ENCODE measurements at regions not wholly inside any gene's neighbourhood (a gene's known extent, or its start where the extent isn't known, plus 50 kb on each side); places are given as distances from the start of the nearest gene placed in this dataset.

- Histone ChIP-seq H3K9ac (ENCODE audit: control insufficient read depth, extremely low read depth, insufficient read depth, low read length) (no peak overlapping the region), H3K9me1 (ENCODE audit: control insufficient read depth, extremely low read depth, insufficient read depth, low read length) (no peaks in the 10 kb centered on the region), H3K36me3 (ENCODE audit: control insufficient read depth in 2 of 2, extremely low read depth in 1 of 2, insufficient read depth in 2 of 2, low read length in 2 of 2) (no peaks in the 10 kb centered on the region), H3K4me2 (ENCODE audit: control insufficient read depth, extremely low read depth, insufficient read depth, low read depth, low read length) (no peak overlapping the region), H2AFZ (ENCODE audit: control insufficient read depth, low read length) (no peak overlapping the region), H4K20me1 (ENCODE audit: control insufficient read depth, extremely low read depth, insufficient read depth, low read length) (no peaks in the 10 kb centered on the region), H3K4me3 (ENCODE audit: control insufficient read depth in 2 of 3, extremely low read depth in 1 of 3, insufficient read depth in 2 of 3, low read depth in 1 of 3, low read length in 3 of 3) (no peak overlapping the region), H3K4me1 (ENCODE audit: control insufficient read depth, extremely low read depth, insufficient read depth, low read length) (no peaks in the 10 kb centered on the region), H3K9me3 (ENCODE audit: control insufficient read depth, low read depth, low read length) (no peaks in the 10 kb centered on the region), H3K79me2 (ENCODE audit: control insufficient read depth, insufficient read depth, low read length) (no peaks in the 10 kb centered on the region), H3K27ac (ENCODE audit: control insufficient read depth, insufficient read depth, low read length) (no peak overlapping the region), H3K27me3 (ENCODE audit: control insufficient read depth, extremely low read depth, insufficient read depth, low read length) (no peaks in the 10 kb centered on the region)
- dilution Hi-C loops (cut with MboI; ENCODE audit: extremely low pct_ligation_motif_present, low sequenced_read_pairs), result no loop called here
- TF ChIP-seq, protein P1, sequence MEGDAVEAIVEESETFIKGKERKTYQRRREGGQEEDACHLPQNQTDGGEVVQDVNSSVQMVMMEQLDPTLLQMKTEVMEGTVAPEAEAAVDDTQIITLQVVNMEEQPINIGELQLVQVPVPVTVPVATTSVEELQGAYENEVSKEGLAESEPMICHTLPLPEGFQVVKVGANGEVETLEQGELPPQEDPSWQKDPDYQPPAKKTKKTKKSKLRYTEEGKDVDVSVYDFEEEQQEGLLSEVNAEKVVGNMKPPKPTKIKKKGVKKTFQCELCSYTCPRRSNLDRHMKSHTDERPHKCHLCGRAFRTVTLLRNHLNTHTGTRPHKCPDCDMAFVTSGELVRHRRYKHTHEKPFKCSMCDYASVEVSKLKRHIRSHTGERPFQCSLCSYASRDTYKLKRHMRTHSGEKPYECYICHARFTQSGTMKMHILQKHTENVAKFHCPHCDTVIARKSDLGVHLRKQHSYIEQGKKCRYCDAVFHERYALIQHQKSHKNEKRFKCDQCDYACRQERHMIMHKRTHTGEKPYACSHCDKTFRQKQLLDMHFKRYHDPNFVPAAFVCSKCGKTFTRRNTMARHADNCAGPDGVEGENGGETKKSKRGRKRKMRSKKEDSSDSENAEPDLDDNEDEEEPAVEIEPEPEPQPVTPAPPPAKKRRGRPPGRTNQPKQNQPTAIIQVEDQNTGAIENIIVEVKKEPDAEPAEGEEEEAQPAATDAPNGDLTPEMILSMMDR (optimal IDR thresholded peaks at IDR 0.05 in 1 of 3, IDR thresholded peaks at IDR 0.05 in 1 of 3, conservative IDR thresholded peaks at IDR 0.05 in 1 of 3; ENCODE audit: extremely low read depth in 1 of 3, insufficient read depth in 2 of 3, low read length in 3 of 3), result no peak
- TF ChIP-seq EZH2 (IDR thresholded peaks at IDR 0.05; ENCODE audit: low read length), result no peak
- DNase-seq (ENCODE audit: low read depth, low spot score), result no peak
- FAIRE-seq, result no peak
These were observed 247.4 kb downstream of the CYLC2 start for GRCh38 chr9:103242486-103242885.

- Histone ChIP-seq H3K9me3 (ENCODE audit: control insufficient read depth, low read depth, low read length) (no peaks in the 10 kb centered on the region), H3K27ac (ENCODE audit: control insufficient read depth, insufficient read depth, low read length) (no peak overlapping the region), H3K4me1 (ENCODE audit: control insufficient read depth, extremely low read depth, insufficient read depth, low read length) (no peaks in the 10 kb centered on the region), H2AFZ (ENCODE audit: control insufficient read depth, low read length) (no peak overlapping the region), H3K9me1 (ENCODE audit: control insufficient read depth, extremely low read depth, insufficient read depth, low read length) (no peaks in the 10 kb centered on the region), H3K4me3 (ENCODE audit: control insufficient read depth in 2 of 3, extremely low read depth in 1 of 3, insufficient read depth in 2 of 3, low read depth in 1 of 3, low read length in 3 of 3) (no peak overlapping the region), H3K36me3 (ENCODE audit: control insufficient read depth in 2 of 2, extremely low read depth in 1 of 2, insufficient read depth in 2 of 2, low read length in 2 of 2) (no peaks in the 10 kb centered on the region), H3K27me3 (ENCODE audit: control insufficient read depth, extremely low read depth, insufficient read depth, low read length) (no peaks in the 10 kb centered on the region), H3K4me2 (ENCODE audit: control insufficient read depth, extremely low read depth, insufficient read depth, low read depth, low read length) (no peak overlapping the region), H4K20me1 (ENCODE audit: control insufficient read depth, extremely low read depth, insufficient read depth, low read length) (no peaks in the 10 kb centered on the region), H3K9ac (ENCODE audit: control insufficient read depth, extremely low read depth, insufficient read depth, low read length) (no peak overlapping the region), H3K79me2 (ENCODE audit: control insufficient read depth, insufficient read depth, low read length) (no peaks in the 10 kb centered on the region)
- DNase-seq (ENCODE audit: low read depth, low spot score) (no peak), FAIRE-seq (no peak)
- dilution Hi-C loops (cut with MboI; ENCODE audit: extremely low pct_ligation_motif_present, low sequenced_read_pairs), result no loop called here
- no peak for TF ChIP-seq EZH2 (IDR thresholded peaks at IDR 0.05; ENCODE audit: low read length)
- TF ChIP-seq, protein P1 (optimal IDR thresholded peaks at IDR 0.05 in 1 of 3, IDR thresholded peaks at IDR 0.05 in 1 of 3, conservative IDR thresholded peaks at IDR 0.05 in 1 of 3; ENCODE audit: extremely low read depth in 1 of 3, insufficient read depth in 2 of 3, low read length in 3 of 3), result no peak
These were observed 248.4 kb downstream of the CYLC2 start for GRCh38 chr9:103243553-103243952.

Measured in keratinocyte (primary cell).